PC-3 (cell line): ENCODE measurements at regions not wholly inside any gene's neighbourhood (a gene's known extent, or its start where the extent isn't known, plus 50 kb on each side); places are given as distances from the start of the nearest gene placed in this dataset.

Experiments used
- ATAC-seq: fragments of 200-7000 bp; cut with Tn5 transposase; 2 replicates; pipeline ENCODE4 v1.9.1; 2020; ENCODE audit warnings: mild to moderate bottlenecking, moderate library complexity
- BruUV-seq: library from RNA; stranded (reverse); fragments of 400-500 nt; replicated peaks from 2 replicates; lab custom pipeline; 2021; lab: Mats Ljungman, UMichigan
- CTCF ChIA-PET: fragments of 300-600 bp; sonication (Branson Sonifier 250); formaldehyde crosslinking; loops from one replicate; lab custom pipeline; 2022; ENCODE audit warnings: antibody characterized with exemption; lab: Charles Lee
- POLR2A ChIA-PET: fragments of 300-600 bp; sonication (Branson Sonifier 250); formaldehyde crosslinking; loops from one replicate; lab custom pipeline; 2022; ENCODE audit warnings: antibody characterized with exemption; ENCODE audit not compliant: unreplicated experiment; lab: Charles Lee
- DNase-seq: peaks from one replicate; pipeline ENCODE4 v3.0.0-alpha.2; 2015
- H2AFZ ChIP-seq: fragments of 300-600 bp; sonication (generic); 2 replicates; pipeline ENCODE4 v1.6.0; 2016; ENCODE audit warnings: antibody characterized with exemption, low read length
- H3F3A ChIP-seq: fragments of 300-600 bp; sonication (generic); one replicate; pipeline ENCODE4 v1.6.0; 2017; ENCODE audit warnings: antibody characterized with exemption, low read length, control low read depth, mild to moderate bottlenecking; ENCODE audit not compliant: unreplicated experiment
- H3K27ac ChIP-seq: fragments of 300-600 bp; sonication (generic); 2 replicates; pipeline ENCODE4 v1.5.1; 2016; ENCODE audit warnings: mild to moderate bottlenecking, low read length
- H3K27me3 ChIP-seq: fragments of 300-600 bp; sonication (generic); 2 replicates; pipeline ENCODE4 v1.6.1; 2016; ENCODE audit warnings: low read length, mixed read lengths
- H3K36me3 ChIP-seq: fragments of 300-600 bp; sonication (generic); 2 replicates; pipeline ENCODE4 v1.6.1; 2016; ENCODE audit warnings: low read depth, mixed run types, low read length, mixed read lengths
- H3K4me1 ChIP-seq: fragments of 300-600 bp; sonication (generic); 2 replicates; pipeline ENCODE4 v1.5.1; 2016; ENCODE audit warnings: low read length; ENCODE audit not compliant: insufficient read depth
- H3K4me2 ChIP-seq: fragments of 300-600 bp; sonication (generic); 2 replicates; pipeline ENCODE4 v1.6.0; 2016; ENCODE audit warnings: low read length
- H3K4me3 ChIP-seq: fragments of 300-600 bp; sonication (generic); 2 replicates; pipeline ENCODE4 v1.5.1; 2016; ENCODE audit warnings: mild to moderate bottlenecking, low read length, mixed read lengths
- H3K79me2 ChIP-seq: fragments of 300-600 bp; sonication (generic); 2 replicates; pipeline ENCODE4 v1.6.1; 2017; ENCODE audit warnings: low read length, mixed read lengths
- H3K9ac ChIP-seq: fragments of 300-600 bp; sonication (generic); 2 replicates; pipeline ENCODE4 v1.6.0; 2016; ENCODE audit warnings: mild to moderate bottlenecking, low read length
- H3K9me2 ChIP-seq: fragments of 300-600 bp; sonication (generic); replicated peaks from 2 replicates; pipeline ENCODE4 v1.6.1; 2016; ENCODE audit warnings: mixed run types, low read length, mixed read lengths
- H3K9me3 ChIP-seq: fragments of 300-600 bp; sonication (generic); 2 replicates; pipeline ENCODE4 v1.6.1; 2016; ENCODE audit warnings: low read length, mixed read lengths
- H4K20me1 ChIP-seq: fragments of 300-600 bp; sonication (generic); 2 replicates; pipeline ENCODE4 v1.6.1; 2016; ENCODE audit warnings: low read length, mixed read lengths
- EZH2 ChIP-seq: fragments of 300-600 bp; sonication (generic); IDR thresholded peaks from one replicate; pipeline ENCODE4 v1.6.1; 2017; ENCODE audit warnings: antibody characterized with exemption, mild to moderate bottlenecking, low read length; ENCODE audit not compliant: unreplicated experiment
- EZH2phosphoT487 ChIP-seq: fragments of 300-600 bp; sonication (generic); IDR thresholded peaks from 2 replicates; pipeline ENCODE4 v1.6.1; 2018; ENCODE audit warnings: mild to moderate bottlenecking, antibody characterized with exemption, low read length, borderline replicate concordance
- intact Hi-C: fragments of 100-400 bp; cut with micrococcal nuclease; formaldehyde crosslinking; loops from 2 replicates; pipeline ENCODE4 v1.9.0; 2023
- TF ChIP-seq, protein P1 (sequence below): fragments of 300-600 bp; sonication (generic); conservative IDR thresholded peaks from 2 replicates; pipeline ENCODE4 v1.5.1; 2017; ENCODE audit warnings: antibody characterized with exemption, low read depth, mild to moderate bottlenecking, low read length

DNA sequence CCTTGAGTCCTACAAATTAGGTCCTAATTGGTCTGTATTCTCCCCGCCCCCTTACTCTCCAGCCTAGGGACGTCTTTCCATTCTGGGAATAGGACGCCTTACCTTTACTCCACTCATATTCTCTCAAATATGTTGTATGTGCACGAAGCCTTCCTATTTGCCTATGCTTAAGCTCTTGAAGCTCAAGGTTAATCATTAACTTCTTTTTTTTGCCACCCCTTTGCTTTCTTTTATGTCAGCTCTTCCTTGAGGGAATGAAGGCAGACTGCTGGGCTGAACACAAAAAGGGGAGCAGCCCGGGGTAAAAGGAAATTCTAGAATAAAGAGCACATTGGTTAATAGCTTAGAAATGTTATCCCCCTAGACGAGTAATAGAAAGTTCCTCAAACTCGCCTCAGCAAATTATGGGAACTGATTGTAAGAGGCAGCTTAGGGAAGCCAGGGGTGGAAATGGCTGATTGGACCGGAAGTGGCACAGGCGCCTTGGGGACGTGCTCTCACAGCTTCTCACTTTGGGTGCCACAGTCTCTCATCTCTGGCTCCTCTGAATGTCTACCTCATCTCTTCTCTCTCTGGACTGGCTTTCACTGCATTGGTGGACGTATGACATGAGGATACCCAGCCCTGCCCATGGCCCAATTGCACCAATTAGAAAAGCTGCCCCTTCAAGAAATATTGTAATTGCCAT lies 122.3 kb upstream of the IL12B start:
- Histone ChIP-seq H3K9ac (no peak overlapping the region), H3K4me3 (no peak overlapping the region), H3K4me1 (peaks cover 41% of the 10 kb centered on the region), H3F3A (no peaks in the 10 kb centered on the region), H3K36me3 (no peaks in the 10 kb centered on the region), H3K27me3 (no peaks in the 10 kb centered on the region), H4K20me1 (no peaks in the 10 kb centered on the region), H3K27ac (no peak overlapping the region), H3K4me2 (no peak overlapping the region), H3K9me2 (no peaks in the 10 kb centered on the region), H3K9me3 (no peaks in the 10 kb centered on the region), H2AFZ (no peak overlapping the region), H3K79me2 (no peaks in the 10 kb centered on the region)
- BruUV-seq, result no TSS peak
- ATAC-seq (no peak), DNase-seq (no peak)
- ChIA-PET CTCF (no interaction called here), POLR2A (no interaction called here)
- TF ChIP-seq, protein P1, sequence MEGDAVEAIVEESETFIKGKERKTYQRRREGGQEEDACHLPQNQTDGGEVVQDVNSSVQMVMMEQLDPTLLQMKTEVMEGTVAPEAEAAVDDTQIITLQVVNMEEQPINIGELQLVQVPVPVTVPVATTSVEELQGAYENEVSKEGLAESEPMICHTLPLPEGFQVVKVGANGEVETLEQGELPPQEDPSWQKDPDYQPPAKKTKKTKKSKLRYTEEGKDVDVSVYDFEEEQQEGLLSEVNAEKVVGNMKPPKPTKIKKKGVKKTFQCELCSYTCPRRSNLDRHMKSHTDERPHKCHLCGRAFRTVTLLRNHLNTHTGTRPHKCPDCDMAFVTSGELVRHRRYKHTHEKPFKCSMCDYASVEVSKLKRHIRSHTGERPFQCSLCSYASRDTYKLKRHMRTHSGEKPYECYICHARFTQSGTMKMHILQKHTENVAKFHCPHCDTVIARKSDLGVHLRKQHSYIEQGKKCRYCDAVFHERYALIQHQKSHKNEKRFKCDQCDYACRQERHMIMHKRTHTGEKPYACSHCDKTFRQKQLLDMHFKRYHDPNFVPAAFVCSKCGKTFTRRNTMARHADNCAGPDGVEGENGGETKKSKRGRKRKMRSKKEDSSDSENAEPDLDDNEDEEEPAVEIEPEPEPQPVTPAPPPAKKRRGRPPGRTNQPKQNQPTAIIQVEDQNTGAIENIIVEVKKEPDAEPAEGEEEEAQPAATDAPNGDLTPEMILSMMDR, result no peak
- no peak for TF ChIP-seq EZH2phosphoT487
- TF ChIP-seq EZH2, result no peak
- intact Hi-C loops, result no loop called here

DNA sequence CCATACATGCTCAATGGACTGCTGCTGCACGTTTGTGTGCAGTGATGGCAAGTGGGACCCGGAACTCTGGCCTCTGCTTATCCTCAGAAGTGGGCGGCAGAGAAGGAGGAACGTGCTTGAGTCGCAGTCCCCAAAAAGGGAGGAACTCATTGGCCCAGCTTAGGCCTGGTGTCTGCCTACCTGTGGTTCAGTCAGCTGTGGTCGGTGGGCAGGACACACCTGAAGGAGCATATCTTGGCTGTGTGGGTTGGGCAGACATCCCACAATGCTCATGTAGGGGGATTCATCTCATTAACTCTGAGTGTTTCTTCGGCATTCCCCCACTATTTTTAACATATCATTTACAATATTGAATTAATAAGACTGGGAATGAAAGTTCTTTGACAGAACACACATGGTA lies 122.9 kb upstream of the IL12B start:
- no peaks in the 10 kb centered on the region for H3K9me2 ChIP-seq
- ATAC-seq (no peak), DNase-seq (no peak)
- no peak overlapping the region for H3K4me2 ChIP-seq
- H3K36me3 ChIP-seq, result no peaks in the 10 kb centered on the region
- H3K4me3 ChIP-seq, result no peak overlapping the region
- H4K20me1 ChIP-seq, result no peaks in the 10 kb centered on the region
- peaks cover 42% of the 10 kb centered on the region for H3K4me1 ChIP-seq
- BruUV-seq, result no TSS peak
- H3K9ac ChIP-seq, result no peak overlapping the region
- intact Hi-C loops, result no loop called here
- H3K27me3 ChIP-seq, result no peaks in the 10 kb centered on the region
- H3F3A ChIP-seq, result no peaks in the 10 kb centered on the region
- TF ChIP-seq EZH2 (no peak), EZH2phosphoT487 (no peak)
- TF ChIP-seq, protein P1, result no peak
- no peaks in the 10 kb centered on the region for H3K79me2 ChIP-seq
- no peaks in the 10 kb centered on the region for H3K9me3 ChIP-seq
- no peak overlapping the region for H3K27ac ChIP-seq
- no peak overlapping the region for H2AFZ ChIP-seq
- ChIA-PET CTCF (no interaction called here), POLR2A (no interaction called here)

DNA sequence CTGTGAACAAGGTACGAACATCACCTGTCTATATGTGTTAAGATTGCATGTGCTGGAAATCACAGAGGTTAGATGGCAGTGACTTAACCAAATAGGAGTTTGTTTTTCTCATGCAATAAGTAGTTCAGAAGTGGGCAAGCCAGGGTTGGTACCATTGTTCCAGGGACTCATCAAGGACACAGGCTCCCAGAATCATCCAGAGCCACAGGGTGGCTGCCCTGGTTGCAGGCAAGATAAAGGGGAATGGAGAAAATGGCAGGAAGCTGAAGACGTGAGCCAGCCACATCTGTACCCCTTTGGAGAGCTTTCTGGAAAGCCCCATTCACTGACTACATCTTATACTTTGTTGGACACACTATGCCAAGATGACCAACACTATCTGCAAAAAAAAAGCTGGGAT lies 126.0 kb upstream of the IL12B start:
- no peak overlapping the region for H3K27ac ChIP-seq
- TF ChIP-seq, protein P1, result no peak
- TF ChIP-seq EZH2 (no peak), EZH2phosphoT487 (no peak)
- H3K27me3 ChIP-seq, result no peaks in the 10 kb centered on the region
- H4K20me1 ChIP-seq, result no peaks in the 10 kb centered on the region
- H3K79me2 ChIP-seq, result no peaks in the 10 kb centered on the region
- intact Hi-C loops, result no loop called here
- no peaks in the 10 kb centered on the region for H3K9me3 ChIP-seq
- H2AFZ ChIP-seq, result no peak overlapping the region
- ChIA-PET POLR2A (no interaction called here), CTCF (no interaction called here)
- H3F3A ChIP-seq, result no peaks in the 10 kb centered on the region
- no TSS peak for BruUV-seq
- H3K9me2 ChIP-seq, result no peaks in the 10 kb centered on the region
- DNase-seq (no peak), ATAC-seq (no peak)
- H3K4me3 ChIP-seq, result no peak overlapping the region
- no peak overlapping the region for H3K4me2 ChIP-seq
- H3K9ac ChIP-seq, result no peak overlapping the region
- no peaks in the 10 kb centered on the region for H3K36me3 ChIP-seq
- H3K4me1 ChIP-seq, result peaks cover 28% of the 10 kb centered on the region
